Activated T-helper 1 cell treated with anti-CD3 and anti-CD28 coated beads, Interleukin-12 subunit alpha, Interleukin-12 subunit beta, Interleukin-2, Interleukin-4 antibody, amounts not matched to agents 30 ng/mL and 10 ng/mL and 1 ng/mL, durations not matched to agents 14 hours and 24 hours and 36 hours (primary cell): ENCODE measurements at regions not wholly inside any gene's neighbourhood (a gene's known extent, or its start where the extent isn't known, plus 50 kb on each side); places are given as distances from the start of the nearest gene placed in this dataset.

Source experiments
- DNase-seq: peaks from one replicate; pipeline ENCODE4 v3.0.0; 2021; ENCODE audit warnings: low spot score
- H3K27ac Mint-ChIP-seq: one replicate; pipeline ENCODE4 v1.8.0; 2021; ENCODE audit warnings: mild to moderate bottlenecking, mixed read lengths
- H3K27me3 Mint-ChIP-seq: one replicate; pipeline ENCODE4 v1.8.0; 2022; ENCODE audit warnings: mild to moderate bottlenecking, moderate library complexity, mixed read lengths; ENCODE audit not compliant: insufficient read depth
- H3K36me3 Mint-ChIP-seq: one replicate; pipeline ENCODE4 v1.8.0; 2021; ENCODE audit warnings: low read depth, mixed read lengths
- H3K4me1 Mint-ChIP-seq: one replicate; pipeline ENCODE4 v1.8.0; 2021; ENCODE audit warnings: low read depth, mixed read lengths
- H3K4me3 Mint-ChIP-seq: one replicate; pipeline ENCODE4 v1.8.0; 2021; ENCODE audit warnings: mild to moderate bottlenecking, moderate library complexity, mixed read lengths
- H3K9me3 Mint-ChIP-seq: one replicate; pipeline ENCODE4 v1.8.0; 2021; ENCODE audit warnings: mixed read lengths
- intact Hi-C: fragments of 100-400 bp; cut with micrococcal nuclease; formaldehyde crosslinking; loops from one replicate; pipeline ENCODE4 v1.15.1; 2024

- Mint-ChIP-seq H3K4me3 (no peak overlapping the region), H3K36me3 (peaks cover 4% of the 10 kb centered on the region), H3K4me1 (peaks cover 25% of the 10 kb centered on the region), H3K27ac (no peak overlapping the region), H3K9me3 (no peaks in the 10 kb centered on the region), H3K27me3 (no peaks in the 10 kb centered on the region)
- intact Hi-C loops = no loop called here
- DNase-seq = no peak
These were observed 292.7 kb upstream of the STT3B start for GRCh38 chr3:31240013-31240412.

GRCh38 chr3:31240466-31240865, 292.3 kb upstream of the STT3B start:
- H3K27me3 Mint-ChIP-seq = no peaks in the 10 kb centered on the region
- intact Hi-C loops = no loop called here
- H3K4me1 Mint-ChIP-seq = peaks cover 23% of the 10 kb centered on the region
- H3K9me3 Mint-ChIP-seq = no peaks in the 10 kb centered on the region
- peaks cover 4% of the 10 kb centered on the region for H3K36me3 Mint-ChIP-seq
- no peak overlapping the region for H3K27ac Mint-ChIP-seq
- no peak overlapping the region for H3K4me3 Mint-ChIP-seq
- no peak for DNase-seq

GRCh38 chr3:31240874-31241273, 291.9 kb upstream of the STT3B start:
- H3K36me3 Mint-ChIP-seq = peaks cover 4% of the 10 kb centered on the region
- no peak overlapping the region for H3K27ac Mint-ChIP-seq
- H3K4me3 Mint-ChIP-seq = no peak overlapping the region
- H3K4me1 Mint-ChIP-seq = peaks cover 23% of the 10 kb centered on the region
- intact Hi-C loops = no loop called here
- H3K9me3 Mint-ChIP-seq = no peaks in the 10 kb centered on the region
- DNase-seq = no peak
- H3K27me3 Mint-ChIP-seq = no peaks in the 10 kb centered on the region

GRCh38 chr3:31241533-31241932, 291.2 kb upstream of the STT3B start:
- Mint-ChIP-seq H3K27me3 (no peaks in the 10 kb centered on the region), H3K4me1 (peaks cover 23% of the 10 kb centered on the region), H3K27ac (peak overlapping the region; percentile 86), H3K36me3 (peaks cover 4% of the 10 kb centered on the region), H3K9me3 (no peaks in the 10 kb centered on the region), H3K4me3 (no peak overlapping the region)
- DNase-seq = no peak
- intact Hi-C loops = no loop called here

GRCh38 chr3:31242026-31242960, 290.4 kb upstream of the STT3B start:
- H3K9me3 Mint-ChIP-seq = no peaks in the 10 kb centered on the region
- H3K4me3 Mint-ChIP-seq = no peak overlapping the region
- peak overlapping the region; percentile 86 for H3K27ac Mint-ChIP-seq

GRCh38 chr3:31244929-31245817, 287.6 kb upstream of the STT3B start:
- Mint-ChIP-seq H3K4me3 (no peak overlapping the region), H3K4me1 (peaks cover 48% of the 10 kb centered on the region), H3K27me3 (no peaks in the 10 kb centered on the region), H3K36me3 (peaks cover 1% of the 10 kb centered on the region), H3K27ac (no peak overlapping the region), H3K9me3 (no peaks in the 10 kb centered on the region)
- no peak for DNase-seq
- intact Hi-C loops = no loop called here

More at GRCh38 chr3:31242026-31242960, 290.4 kb upstream of the STT3B start:
- DNase-seq = no peak
- Mint-ChIP-seq H3K27me3 (no peaks in the 10 kb centered on the region), H3K36me3 (peaks cover 4% of the 10 kb centered on the region), H3K4me1 (peaks cover 23% of the 10 kb centered on the region)
- intact Hi-C loops = loop anchor here (1.0 kb wide), 1 partner anchor 10 kb away; no protein-coding TSS in a partner anchor

- no peak overlapping the region for H3K4me3 Mint-ChIP-seq
- H3K27me3 Mint-ChIP-seq = no peaks in the 10 kb centered on the region
- intact Hi-C loops = no loop called here
- H3K9me3 Mint-ChIP-seq = peaks cover 6% of the 10 kb centered on the region
- H3K4me1 Mint-ChIP-seq = peaks cover 48% of the 10 kb centered on the region
- DNase-seq = no peak
- H3K36me3 Mint-ChIP-seq = peaks cover 5% of the 10 kb centered on the region
- H3K27ac Mint-ChIP-seq = no peak overlapping the region
These were observed 286.2 kb upstream of the STT3B start for GRCh38 chr3:31246293-31247062.

- peaks cover 6% of the 10 kb centered on the region for H3K9me3 Mint-ChIP-seq
- peaks cover 4% of the 10 kb centered on the region for H3K36me3 Mint-ChIP-seq
- no peak overlapping the region for H3K27ac Mint-ChIP-seq
- intact Hi-C loops = no loop called here
- DNase-seq = no peak
- no peak overlapping the region for H3K4me3 Mint-ChIP-seq
- H3K4me1 Mint-ChIP-seq = peaks cover 46% of the 10 kb centered on the region
- H3K27me3 Mint-ChIP-seq = no peaks in the 10 kb centered on the region
These were observed 285.7 kb upstream of the STT3B start for GRCh38 chr3:31247063-31247447.

GRCh38 chr3:31247850-31248562, 284.7 kb upstream of the STT3B start:
- intact Hi-C loops = loop anchor here (1.0 to 2.0 kb wide), 4 partner anchors 29 to 731 kb away; no protein-coding TSS in a partner anchor
- H3K36me3 Mint-ChIP-seq = peaks cover 8% of the 10 kb centered on the region
- no peak overlapping the region for H3K4me3 Mint-ChIP-seq
- DNase-seq = no peak
- no peaks in the 10 kb centered on the region for H3K27me3 Mint-ChIP-seq
- peaks cover 51% of the 10 kb centered on the region for H3K4me1 Mint-ChIP-seq
- peaks cover 14% of the 10 kb centered on the region for H3K9me3 Mint-ChIP-seq
- H3K27ac Mint-ChIP-seq = peak overlapping the region; percentile 75

- Mint-ChIP-seq H3K27ac (peak overlapping the region; percentile 75), H3K4me1 (peaks cover 57% of the 10 kb centered on the region), H3K4me3 (peak overlapping the region; percentile 45), H3K27me3 (no peaks in the 10 kb centered on the region), H3K36me3 (peaks cover 10% of the 10 kb centered on the region), H3K9me3 (peaks cover 16% of the 10 kb centered on the region)
- intact Hi-C loops = loop anchor here (1.0 to 2.0 kb wide), 4 partner anchors 30 to 731 kb away; no protein-coding TSS in a partner anchor
- no peak for DNase-seq
These were observed 284.1 kb upstream of the STT3B start for GRCh38 chr3:31248563-31248992.

- Mint-ChIP-seq H3K4me3 (peak overlapping the region; percentile 22), H3K27ac (peak overlapping the region; percentile 79), H3K9me3 (peaks cover 26% of the 10 kb centered on the region), H3K4me1 (peaks cover 66% of the 10 kb centered on the region), H3K36me3 (peaks cover 18% of the 10 kb centered on the region), H3K27me3 (peaks cover 2% of the 10 kb centered on the region)
- intact Hi-C loops = loop anchor here (2.0 kb wide), 1 partner anchor 31 kb away; no protein-coding TSS in a partner anchor
- DNase-seq = no peak
These were observed 283.2 kb upstream of the STT3B start for GRCh38 chr3:31249545-31249944.
